ENCODE measurements at regions not wholly inside any gene's neighbourhood (a gene's known extent, or its start where the extent isn't known, plus 50 kb on each side); places are given as distances from the start of the nearest gene placed in this dataset.
A peak's percentile ranks its signal among the peaks of the same experiment; 100 is the strongest.
"Not testable (repeated sequence)": the region's sequence is repeated elsewhere in the genome, so short reads cannot be mapped to it uniquely, and the experiment has no call there.

- H3K4me1 Mint-ChIP-seq: no peaks in the 10 kb centered on the region
- no peaks in the 10 kb centered on the region for H3K9me3 ChIP-seq
- no peaks in the 10 kb centered on the region for H3K36me3 Mint-ChIP-seq
- H3K27me3 Mint-ChIP-seq: peaks cover 21 to 53% of the 10 kb centered on the region in 2 donors
- 73% methylated on average over 1 of the region's 2 CpGs for WGBS (ENCODE audit: insufficient coverage)
- DNase-seq: no peak
- H3K27ac ChIP-seq (ENCODE audit: low read length): no peak overlapping the region
- H3K27me3 ChIP-seq (replicated peaks in 1 of 2; ENCODE audit: control insufficient read depth in 2 of 2, extremely low read depth in 1 of 2, insufficient read depth in 2 of 2, low read length in 1 of 2): peaks cover 0 to 23% of the 10 kb centered on the region in 2 experiments
- H3K4me3 Mint-ChIP-seq: no peak overlapping the region
- H3K36me3 ChIP-seq (ENCODE audit: control insufficient read depth in 2 of 2, extremely low read depth in 1 of 2, insufficient read depth in 1 of 2, low read length in 1 of 2): no peaks in the 10 kb centered on the region
- CTCF ChIA-PET: no interaction called here
- H3K27ac Mint-ChIP-seq: no peak overlapping the region
- H3K9me3 Mint-ChIP-seq: no peaks in the 10 kb centered on the region
- no peaks in the 10 kb centered on the region for H3K4me1 ChIP-seq (ENCODE audit: control insufficient read depth in 1 of 2, extremely low read depth in 1 of 2, insufficient read depth in 2 of 2, low read length in 2 of 2)
- POLR2A ChIA-PET: no interaction called here
- ATAC-seq (replicated peaks in 1 of 4): no peak
- no peak overlapping the region for H3K4me3 ChIP-seq (ENCODE audit: control insufficient read depth in 1 of 2, extremely low read depth in 1 of 2, low read length in 1 of 2)
These were observed 124.3 kb upstream of the ALX4 start for GRCh38 chr11:44434191-44434590.

DNA sequence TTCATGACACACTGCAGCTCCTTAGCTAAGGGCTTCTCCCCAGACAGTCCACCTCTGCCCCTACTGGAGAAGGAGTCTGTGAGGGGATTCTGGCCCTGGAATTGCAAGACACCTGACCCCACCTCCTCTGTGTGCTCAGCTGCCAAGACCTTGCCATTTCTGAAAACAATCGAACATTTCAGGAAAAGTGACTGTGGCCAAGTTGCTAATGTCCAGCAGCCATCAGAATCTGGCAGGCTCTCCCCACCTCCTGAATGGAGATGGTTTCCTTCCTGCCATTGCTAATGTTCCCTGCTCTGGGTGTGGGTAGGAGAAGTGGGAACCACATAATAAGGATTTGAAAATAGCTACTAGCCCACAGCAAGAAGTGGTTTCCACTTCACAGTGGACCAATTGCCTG, 127.2 kb upstream of the ALX4 start:
- Histone ChIP-seq H3K9me3 (no peaks in the 10 kb centered on the region), H3K36me3 (ENCODE audit: control insufficient read depth in 2 of 2, extremely low read depth in 1 of 2, insufficient read depth in 1 of 2, low read length in 1 of 2) (no peaks in the 10 kb centered on the region), H3K27me3 (replicated peaks in 1 of 2; ENCODE audit: control insufficient read depth in 2 of 2, extremely low read depth in 1 of 2, insufficient read depth in 2 of 2, low read length in 1 of 2) (peaks cover 0 to 20% of the 10 kb centered on the region in 2 experiments), H3K27ac (ENCODE audit: low read length) (no peak overlapping the region), H3K4me3 (ENCODE audit: control insufficient read depth in 1 of 2, extremely low read depth in 1 of 2, low read length in 1 of 2) (no peak overlapping the region), H3K4me1 (ENCODE audit: control insufficient read depth in 1 of 2, extremely low read depth in 1 of 2, insufficient read depth in 2 of 2, low read length in 2 of 2) (no peaks in the 10 kb centered on the region)
- H3K4me3 Mint-ChIP-seq: no peak overlapping the region
- H3K27ac Mint-ChIP-seq: no peak overlapping the region
- H3K9me3 Mint-ChIP-seq: peaks cover 0 to 14% (median under 1%) of the 10 kb centered on the region in 3 donors
- no CpG with 5 or more reads among the region's 1 CpG for WGBS (ENCODE audit: insufficient coverage)
- no peaks in the 10 kb centered on the region for H3K4me1 Mint-ChIP-seq
- DNase-seq (no peak), ATAC-seq (replicated peaks in 1 of 4) (no peak)
- ChIA-PET POLR2A (no interaction called here), CTCF (interaction anchor here in 1 of 2 donors (0.6 kb wide), 1 partner anchor 905 kb away, joined by 3 read pairs; no protein-coding TSS in a partner anchor)
- H3K27me3 Mint-ChIP-seq: peaks cover 21 to 60% of the 10 kb centered on the region in 2 donors
- no peaks in the 10 kb centered on the region for H3K36me3 Mint-ChIP-seq

- no CpG with 5 or more reads among the region's 4 CpGs for WGBS (ENCODE audit: insufficient coverage)
- H3K9me3 Mint-ChIP-seq: peaks cover 0 to 22% (median 7%) of the 10 kb centered on the region in 3 donors
- peaks cover 0 to 23% of the 10 kb centered on the region in 2 experiments for H3K27me3 ChIP-seq (replicated peaks in 1 of 2; ENCODE audit: control insufficient read depth in 2 of 2, extremely low read depth in 1 of 2, insufficient read depth in 2 of 2, low read length in 1 of 2)
- peak overlapping the region in 1 of 2 donors; percentile 52 for H3K27ac Mint-ChIP-seq
- H3K4me3 ChIP-seq (ENCODE audit: control insufficient read depth in 1 of 2, extremely low read depth in 1 of 2, low read length in 1 of 2); H3K4me1 ChIP-seq (ENCODE audit: control insufficient read depth in 1 of 2, extremely low read depth in 1 of 2, insufficient read depth in 2 of 2, low read length in 2 of 2); H3K27ac ChIP-seq (ENCODE audit: low read length); DNase-seq; H3K9me3 ChIP-seq; POLR2A ChIA-PET; H3K4me3 Mint-ChIP-seq; H3K36me3 Mint-ChIP-seq; H3K36me3 ChIP-seq (ENCODE audit: control insufficient read depth in 2 of 2, extremely low read depth in 1 of 2, insufficient read depth in 1 of 2, low read length in 1 of 2); CTCF ChIA-PET; H3K4me1 Mint-ChIP-seq; ATAC-seq (replicated peaks in 1 of 4): not testable (repeated sequence)
- H3K27me3 Mint-ChIP-seq: peaks cover 15 to 33% of the 10 kb centered on the region in 2 donors
These were observed 122.4 kb upstream of the CD82 start for GRCh38 chr11:44442893-44443673.

- DNase-seq (no peak), ATAC-seq (replicated peaks in 1 of 4) (no peak)
- H3K36me3 Mint-ChIP-seq: no peaks in the 10 kb centered on the region
These were observed 121.4 kb upstream of the CD82 start for GRCh38 chr11:44443836-44444769.

GRCh38 chr11:44444770-44445321, 120.6 kb upstream of the CD82 start:
- Mint-ChIP-seq H3K36me3 (no peaks in the 10 kb centered on the region), H3K27ac (no peak overlapping the region), H3K27me3 (peaks cover 10 to 21% of the 10 kb centered on the region in 2 donors), H3K4me1 (no peaks in the 10 kb centered on the region), H3K9me3 (peaks cover 0 to 20% (median 7%) of the 10 kb centered on the region in 3 donors), H3K4me3 (no peak overlapping the region)
- no CpG with 5 or more reads among the region's 3 CpGs for WGBS (ENCODE audit: insufficient coverage)
- no peak overlapping the region for H3K27ac ChIP-seq (ENCODE audit: low read length)
- no peaks in the 10 kb centered on the region for H3K36me3 ChIP-seq (ENCODE audit: control insufficient read depth in 2 of 2, extremely low read depth in 1 of 2, insufficient read depth in 1 of 2, low read length in 1 of 2)
- CTCF ChIA-PET: no interaction called here
- peaks cover 0 to 27% of the 10 kb centered on the region in 2 experiments for H3K27me3 ChIP-seq (replicated peaks in 1 of 2; ENCODE audit: control insufficient read depth in 2 of 2, extremely low read depth in 1 of 2, insufficient read depth in 2 of 2, low read length in 1 of 2)
- no peak for ATAC-seq (replicated peaks in 1 of 4)
- DNase-seq: no peak
- H3K4me1 ChIP-seq (ENCODE audit: control insufficient read depth in 1 of 2, extremely low read depth in 1 of 2, insufficient read depth in 2 of 2, low read length in 2 of 2): no peaks in the 10 kb centered on the region
- no peaks in the 10 kb centered on the region for H3K9me3 ChIP-seq
- H3K4me3 ChIP-seq (ENCODE audit: control insufficient read depth in 1 of 2, extremely low read depth in 1 of 2, low read length in 1 of 2): no peak overlapping the region
- POLR2A ChIA-PET: no interaction called here

More at GRCh38 chr11:44443836-44444769, 121.4 kb upstream of the CD82 start:
- WGBS (ENCODE audit: insufficient coverage): 79% methylated on average over 25 of the region's 28 CpGs
- Mint-ChIP-seq H3K27me3 (peaks cover 10 to 25% of the 10 kb centered on the region in 2 donors), H3K4me1 (no peaks in the 10 kb centered on the region), H3K4me3 (no peak overlapping the region), H3K9me3 (peaks cover 0 to 22% (median 7%) of the 10 kb centered on the region in 3 donors), H3K27ac (no peak overlapping the region)
- Histone ChIP-seq H3K27ac (ENCODE audit: low read length) (no peak overlapping the region), H3K4me1 (ENCODE audit: control insufficient read depth in 1 of 2, extremely low read depth in 1 of 2, insufficient read depth in 2 of 2, low read length in 2 of 2) (no peaks in the 10 kb centered on the region), H3K27me3 (replicated peaks in 1 of 2; ENCODE audit: control insufficient read depth in 2 of 2, extremely low read depth in 1 of 2, insufficient read depth in 2 of 2, low read length in 1 of 2) (peaks cover 0 to 27% of the 10 kb centered on the region in 2 experiments), H3K36me3 (ENCODE audit: control insufficient read depth in 2 of 2, extremely low read depth in 1 of 2, insufficient read depth in 1 of 2, low read length in 1 of 2) (no peaks in the 10 kb centered on the region), H3K4me3 (ENCODE audit: control insufficient read depth in 1 of 2, extremely low read depth in 1 of 2, low read length in 1 of 2) (no peak overlapping the region), H3K9me3 (no peaks in the 10 kb centered on the region)
- ChIA-PET CTCF (no interaction called here), POLR2A (no interaction called here)
